Neural progenitor cell (in vitro differentiated cells): ENCODE measurements at regions not wholly inside any gene's neighbourhood (a gene's known extent, or its start where the extent isn't known, plus 50 kb on each side); places are given as distances from the start of the nearest gene placed in this dataset.
"Not testable (repeated sequence)": the region's sequence is repeated elsewhere in the genome, so short reads cannot be mapped to it uniquely, and the experiment has no call there.

Experiments used
- EZH2 ChIP-seq: fragments of 200-600 bp; sonication (generic); IDR thresholded peaks from 2 replicates; pipeline ENCODE4 v1.6.1; 2017; ENCODE audit warnings: antibody characterized with exemption, mild to moderate bottlenecking, moderate library complexity
- EZH2phosphoT487 ChIP-seq: fragments of 200-600 bp; sonication (generic); IDR thresholded peaks from 2 replicates; pipeline ENCODE4 v1.6.1; 2017; ENCODE audit warnings: antibody characterized with exemption
- TF ChIP-seq, protein P1 (sequence below): fragments of 200-600 bp; sonication (generic); IDR thresholded peaks from 2 replicates; pipeline ENCODE4 v1.5.1; 2017; ENCODE audit warnings: antibody characterized with exemption, mild to moderate bottlenecking

DNA sequence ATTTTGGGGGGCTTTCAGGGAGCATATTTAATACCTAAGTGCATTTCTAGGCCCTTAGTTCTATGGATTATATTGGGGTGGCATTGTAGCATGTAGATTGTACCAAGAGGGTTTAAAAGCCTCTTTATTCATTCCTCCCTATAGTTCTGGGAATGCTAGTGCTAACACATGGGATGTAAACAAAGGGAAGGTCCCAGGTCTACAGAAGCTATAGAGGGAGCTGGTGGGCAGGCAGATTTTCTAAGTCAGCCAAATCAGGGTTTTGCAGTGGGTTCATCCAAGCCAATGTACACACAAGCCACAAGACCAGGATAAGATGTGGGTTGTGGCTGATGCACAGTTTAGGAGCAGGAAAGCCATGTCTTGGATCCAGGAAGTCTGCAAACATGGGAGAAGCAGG lies 131.8 kb downstream of the SRGAP2 start:
- TF ChIP-seq, protein P1, sequence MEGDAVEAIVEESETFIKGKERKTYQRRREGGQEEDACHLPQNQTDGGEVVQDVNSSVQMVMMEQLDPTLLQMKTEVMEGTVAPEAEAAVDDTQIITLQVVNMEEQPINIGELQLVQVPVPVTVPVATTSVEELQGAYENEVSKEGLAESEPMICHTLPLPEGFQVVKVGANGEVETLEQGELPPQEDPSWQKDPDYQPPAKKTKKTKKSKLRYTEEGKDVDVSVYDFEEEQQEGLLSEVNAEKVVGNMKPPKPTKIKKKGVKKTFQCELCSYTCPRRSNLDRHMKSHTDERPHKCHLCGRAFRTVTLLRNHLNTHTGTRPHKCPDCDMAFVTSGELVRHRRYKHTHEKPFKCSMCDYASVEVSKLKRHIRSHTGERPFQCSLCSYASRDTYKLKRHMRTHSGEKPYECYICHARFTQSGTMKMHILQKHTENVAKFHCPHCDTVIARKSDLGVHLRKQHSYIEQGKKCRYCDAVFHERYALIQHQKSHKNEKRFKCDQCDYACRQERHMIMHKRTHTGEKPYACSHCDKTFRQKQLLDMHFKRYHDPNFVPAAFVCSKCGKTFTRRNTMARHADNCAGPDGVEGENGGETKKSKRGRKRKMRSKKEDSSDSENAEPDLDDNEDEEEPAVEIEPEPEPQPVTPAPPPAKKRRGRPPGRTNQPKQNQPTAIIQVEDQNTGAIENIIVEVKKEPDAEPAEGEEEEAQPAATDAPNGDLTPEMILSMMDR: not testable (repeated sequence)
- not testable (repeated sequence) for TF ChIP-seq EZH2phosphoT487, EZH2
